Suppressor macrophage (primary cell): ENCODE measurements at regions not wholly inside any gene's neighbourhood (a gene's known extent, or its start where the extent isn't known, plus 50 kb on each side); places are given as distances from the start of the nearest gene placed in this dataset.

Experiments used
- DNase-seq, 4 experiments: peaks; one replicate each; pipeline ENCODE4 v3.0.0-alpha.2; 2020 to 2022

GRCh38 chr5:175163586-175164275 is 280.3 kb downstream of the DRD1 start:
- DNase-seq, result no peak

- DNase-seq, result no peak
Observed at GRCh38 chr5:175162036-175162435, 281.9 kb downstream of the DRD1 start.

GRCh38 chr5:175159956-175160355 is 284.0 kb downstream of the DRD1 start:
- no peak for DNase-seq

- no peak for DNase-seq
Observed at GRCh38 chr5:175148636-175149172, 295.3 kb downstream of the DRD1 start.

- DNase-seq, result no peak
Observed at GRCh38 chr5:175146733-175147132, 297.2 kb downstream of the DRD1 start.

- no peak for DNase-seq
Observed at GRCh38 chr5:175141421-175141820, 302.6 kb downstream of the DRD1 start.

- DNase-seq, result no peak
Observed at GRCh38 chr5:175133185-175133584, 310.8 kb downstream of the DRD1 start.

- no peak for DNase-seq
Observed at GRCh38 chr5:175131432-175131831, 312.6 kb downstream of the DRD1 start.

GRCh38 chr5:175129619-175130018 is 314.4 kb downstream of the DRD1 start:
- DNase-seq, result no peak

- DNase-seq, result no peak
Observed at GRCh38 chr5:175129121-175129520, 314.9 kb downstream of the DRD1 start.

GRCh38 chr5:175124821-175125220 is 319.2 kb downstream of the DRD1 start:
- no peak for DNase-seq

GRCh38 chr5:175124251-175124813 is 319.6 kb downstream of the DRD1 start:
- no peak for DNase-seq

GRCh38 chr5:175123542-175123941 is 320.4 kb downstream of the DRD1 start:
- no peak for DNase-seq

- no peak for DNase-seq
Observed at GRCh38 chr5:175121457-175121856, 322.5 kb downstream of the DRD1 start.

GRCh38 chr5:175120412-175120811 is 323.6 kb downstream of the DRD1 start:
- DNase-seq, result no peak

- no peak for DNase-seq
Observed at GRCh38 chr5:175118700-175119309, 325.2 kb downstream of the DRD1 start.

GRCh38 chr5:175116466-175117048 is 327.4 kb downstream of the DRD1 start:
- no peak for DNase-seq

GRCh38 chr5:175115831-175116230 is 328.2 kb downstream of the DRD1 start:
- DNase-seq, result no peak

- DNase-seq, result no peak
Observed at GRCh38 chr5:175113947-175114346, 330.0 kb downstream of the DRD1 start.

- no peak for DNase-seq
Observed at GRCh38 chr5:175109058-175109755, 334.8 kb downstream of the DRD1 start.

GRCh38 chr5:175107865-175108264 is 336.1 kb downstream of the DRD1 start:
- DNase-seq, result no peak

- no peak for DNase-seq
Observed at GRCh38 chr5:175107028-175107588, 336.9 kb downstream of the DRD1 start.

GRCh38 chr5:175104677-175105076 is 339.3 kb downstream of the DRD1 start:
- DNase-seq, result no peak
